ENCODE measurements at regions not wholly inside any gene's neighbourhood (a gene's known extent, or its start where the extent isn't known, plus 50 kb on each side); places are given as distances from the start of the nearest gene placed in this dataset.
"Not testable (repeated sequence)": the region's sequence is repeated elsewhere in the genome, so short reads cannot be mapped to it uniquely, and the experiment has no call there.

DNA sequence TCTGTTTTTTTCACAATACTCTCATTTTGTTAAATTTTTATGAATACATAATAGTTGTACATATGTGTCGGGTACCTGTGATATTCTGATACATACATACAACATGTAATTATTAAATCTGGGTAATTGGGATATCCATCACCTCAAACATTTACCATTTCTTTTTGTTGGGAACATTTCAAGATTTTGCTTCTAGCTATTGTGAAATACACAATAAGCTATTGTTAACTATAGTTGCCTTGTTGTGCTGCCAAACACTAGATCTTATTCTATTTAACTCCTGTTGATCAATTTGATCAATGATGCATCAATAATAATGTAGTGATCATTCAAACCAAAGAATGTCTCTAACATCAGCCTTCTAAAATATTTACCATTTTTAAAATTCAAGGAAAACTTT lies 234.6 kb upstream of the NR5A2 start:
- DNase-seq (ENCODE audit: low read depth in 3 of 3, low spot score in 2 of 3) = no peak

DNA sequence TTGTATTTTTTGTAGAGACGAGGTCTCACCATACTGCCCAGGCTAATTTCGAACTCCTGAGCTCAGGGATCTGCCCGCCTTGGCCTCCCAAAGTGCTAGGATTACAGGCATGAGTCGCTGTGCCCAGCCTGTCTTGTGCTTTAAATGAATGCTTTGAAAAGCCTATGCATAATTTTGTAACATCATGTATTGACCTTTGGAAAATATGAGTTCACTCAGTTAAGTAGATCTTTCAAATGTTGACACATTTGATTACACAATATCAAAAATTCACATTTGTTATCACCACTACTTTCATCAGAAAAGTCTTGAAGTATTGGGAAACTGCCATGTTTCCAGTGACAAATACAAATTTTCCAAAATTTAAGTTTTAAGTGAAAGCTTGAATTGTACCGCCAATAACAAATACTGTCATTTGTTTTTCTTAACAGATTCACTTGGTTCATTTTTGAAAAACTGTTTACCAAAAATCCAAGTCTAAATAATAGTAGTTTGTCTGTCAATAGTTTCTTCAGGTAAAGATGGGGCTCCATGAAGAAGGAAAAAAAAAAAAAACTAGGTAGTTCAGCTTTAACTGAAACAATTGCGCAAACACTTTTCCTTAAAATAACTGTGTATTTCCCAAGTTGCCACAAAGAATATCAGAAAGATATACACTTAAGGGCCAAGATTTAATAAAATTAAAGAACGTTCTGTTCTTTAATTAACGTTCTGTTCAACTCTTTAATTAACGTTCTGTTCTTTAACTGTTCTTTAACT lies 233.2 kb upstream of the NR5A2 start:
- no peak for DNase-seq (ENCODE audit: low read depth in 3 of 3, low spot score in 2 of 3)

DNA sequence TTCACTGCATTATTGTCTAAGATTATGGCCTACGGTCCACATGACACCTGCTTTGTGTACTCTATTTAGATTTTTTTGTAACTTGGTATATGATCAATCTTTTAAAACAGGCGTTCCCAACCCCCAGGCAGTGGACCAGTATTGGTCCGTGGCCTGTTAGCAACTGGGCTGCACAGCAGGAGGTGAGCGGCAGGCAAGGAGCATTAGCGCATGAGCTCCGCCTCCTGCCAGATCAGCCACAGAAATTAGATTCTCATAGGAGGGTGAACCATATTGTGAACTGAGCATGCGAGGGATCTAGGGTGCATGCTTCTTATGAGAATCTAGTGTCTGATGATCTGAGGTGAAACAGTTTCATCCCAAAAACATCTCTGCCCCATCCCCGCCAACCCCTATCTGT lies 228.4 kb upstream of the NR5A2 start:
- no peak for DNase-seq (ENCODE audit: low read depth in 3 of 3, low spot score in 2 of 3)

DNA sequence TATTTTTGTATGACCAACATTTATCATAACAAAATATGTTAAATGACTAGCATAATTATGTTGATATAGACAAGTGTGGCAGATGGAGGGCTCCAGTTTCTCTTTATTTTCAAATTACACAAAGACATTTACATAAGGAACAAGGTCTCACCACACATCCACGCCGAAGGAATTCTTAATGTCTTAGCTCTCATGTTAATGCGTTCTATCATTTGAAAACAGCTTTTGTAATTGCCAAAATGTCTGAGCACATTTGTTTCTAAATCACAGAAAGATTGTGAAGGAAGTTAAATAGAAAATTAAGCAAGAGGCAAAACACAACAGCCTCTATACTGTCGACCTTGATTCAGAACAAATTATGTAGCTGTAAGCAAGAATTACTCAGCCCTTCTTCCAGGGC lies 223.0 kb upstream of the NR5A2 start:
- DNase-seq (ENCODE audit: low read depth in 3 of 3, low spot score in 2 of 3) = no peak

DNA sequence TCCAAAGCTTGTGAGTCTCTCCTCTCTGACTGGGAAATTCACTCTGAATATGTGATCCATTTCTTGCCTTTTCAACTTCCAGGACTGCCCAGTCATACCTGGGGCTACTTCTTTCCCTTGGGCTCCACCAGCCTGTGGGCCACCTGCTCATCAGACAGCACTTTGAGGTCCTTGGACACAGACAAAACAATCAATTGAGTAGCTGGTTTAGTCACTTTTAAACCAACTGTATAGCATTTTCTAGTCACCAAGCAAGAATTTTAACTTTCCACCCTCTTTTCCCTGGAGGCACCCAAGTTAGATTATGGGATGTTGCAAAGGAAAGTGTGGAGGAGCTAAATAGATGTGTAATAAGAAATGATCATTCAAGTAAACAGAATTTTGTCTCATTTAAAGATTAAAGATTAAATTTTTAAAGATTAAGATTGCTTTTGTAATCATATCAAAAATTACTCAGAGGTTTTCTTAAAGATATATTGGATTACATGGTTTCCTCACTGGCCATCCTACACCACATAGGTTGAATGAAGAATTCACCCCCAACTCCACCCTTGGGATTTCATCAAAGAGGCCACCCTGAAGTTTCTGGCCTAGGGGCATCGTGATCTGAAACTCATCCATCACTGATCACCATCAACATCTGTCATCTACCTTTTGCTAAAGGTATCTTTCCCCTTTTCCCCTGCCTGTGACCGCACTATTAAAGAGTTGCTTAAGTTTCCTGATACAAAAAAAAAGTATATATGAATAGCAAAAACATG lies 219.2 kb upstream of the NR5A2 start:
- no peak for DNase-seq (ENCODE audit: low read depth in 3 of 3, low spot score in 2 of 3)

DNA sequence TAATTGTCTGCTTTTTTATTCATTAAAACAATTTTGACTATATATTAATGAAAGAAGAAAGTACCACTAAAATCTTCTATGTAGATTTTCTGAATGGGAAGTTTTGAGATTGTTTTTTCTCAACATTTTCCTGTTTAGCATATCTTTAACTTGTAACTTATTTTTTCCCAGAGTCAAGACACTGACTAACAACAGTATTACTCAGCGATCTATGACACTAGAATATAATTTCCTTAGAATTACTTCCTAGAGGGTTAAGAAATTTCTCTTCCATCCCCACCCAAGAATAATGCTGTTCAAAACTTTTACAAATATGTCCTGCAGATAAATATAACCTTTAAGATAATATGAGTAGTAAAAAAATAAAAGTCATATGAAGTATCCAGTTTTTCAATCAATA lies 218.2 kb upstream of the NR5A2 start:
- no peak for DNase-seq (ENCODE audit: low read depth in 3 of 3, low spot score in 2 of 3)

DNA sequence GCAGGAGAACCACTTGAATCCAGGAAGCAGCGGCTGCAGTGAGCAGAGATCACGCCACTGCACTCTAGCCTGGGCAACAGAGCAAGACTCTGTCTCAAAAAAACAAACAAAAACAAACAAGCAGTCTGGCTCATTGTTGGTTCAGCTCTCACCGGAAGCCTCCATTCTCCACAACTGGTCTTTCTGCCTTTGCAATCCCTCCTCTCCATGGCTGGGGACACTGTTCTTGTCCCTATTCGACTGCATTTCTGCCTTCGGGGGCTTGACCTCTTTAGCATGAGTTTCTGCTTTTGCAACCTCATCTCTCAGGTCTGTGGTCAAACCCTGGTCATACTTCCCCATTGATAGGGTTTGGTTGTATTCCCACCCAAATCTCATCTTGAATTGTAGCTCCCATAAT lies 216.3 kb upstream of the NR5A2 start:
- no peak for DNase-seq (ENCODE audit: low read depth in 3 of 3, low spot score in 2 of 3)

DNA sequence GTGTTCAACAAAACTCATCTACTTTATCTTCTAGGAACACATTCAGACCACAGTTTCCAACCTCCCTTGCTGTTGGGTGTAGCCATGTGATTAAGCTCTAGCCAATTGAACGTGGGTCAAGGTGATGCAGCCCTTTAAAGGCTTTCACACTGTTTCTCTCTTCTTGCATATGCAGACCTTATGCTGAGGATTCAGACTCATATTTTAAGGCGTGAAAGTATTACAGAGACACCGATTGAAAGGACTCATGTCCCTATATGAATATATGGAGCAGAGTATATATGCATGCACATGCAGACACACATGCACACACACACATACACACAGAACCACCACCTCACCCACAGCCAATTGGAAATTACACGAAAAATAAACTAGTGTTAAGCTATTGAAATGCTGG lies 214.3 kb upstream of the NR5A2 start:
- DNase-seq (ENCODE audit: low read depth in 3 of 3, low spot score in 2 of 3) = no peak

DNA sequence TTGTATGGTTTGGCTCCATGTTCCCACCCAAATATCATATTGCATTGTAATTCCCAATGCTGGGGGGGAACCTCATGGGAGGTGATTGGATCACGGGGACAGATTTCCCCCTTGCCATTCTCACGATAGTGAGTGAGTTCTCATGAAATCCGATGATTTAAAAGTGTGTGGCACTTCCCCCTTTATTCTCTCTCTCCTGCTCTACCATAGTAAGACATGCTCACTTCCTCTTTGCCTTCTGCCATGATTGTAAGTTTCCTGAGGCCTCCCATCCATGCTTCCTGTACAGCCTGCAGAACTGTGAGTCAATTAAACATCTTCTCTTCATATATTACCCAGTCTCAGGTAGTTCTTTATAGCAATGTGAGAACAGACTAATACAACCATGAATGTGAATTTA lies 211.6 kb upstream of the NR5A2 start:
- DNase-seq (ENCODE audit: low read depth in 3 of 3, low spot score in 2 of 3) = no peak

DNA sequence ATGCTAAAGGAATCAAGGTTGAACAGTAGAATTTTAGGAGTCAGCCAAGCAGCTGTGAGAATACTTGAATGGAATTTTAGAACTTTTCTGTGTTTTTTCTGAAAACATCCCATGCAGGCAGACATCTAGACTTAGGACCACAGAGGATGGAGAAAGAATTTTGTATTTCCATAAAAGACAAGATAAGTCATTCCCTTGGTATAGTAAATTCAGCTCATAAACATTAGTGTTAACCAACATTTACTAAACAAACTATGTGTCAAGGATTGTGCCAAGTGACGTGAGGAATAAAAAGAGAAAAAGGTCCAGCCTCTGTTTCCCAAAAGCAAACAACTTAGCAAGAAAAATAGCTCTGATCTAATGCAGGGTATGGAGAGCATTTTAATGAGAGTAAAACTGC lies 210.2 kb upstream of the NR5A2 start:
- DNase-seq (ENCODE audit: low read depth in 3 of 3, low spot score in 2 of 3) = no peak

DNA sequence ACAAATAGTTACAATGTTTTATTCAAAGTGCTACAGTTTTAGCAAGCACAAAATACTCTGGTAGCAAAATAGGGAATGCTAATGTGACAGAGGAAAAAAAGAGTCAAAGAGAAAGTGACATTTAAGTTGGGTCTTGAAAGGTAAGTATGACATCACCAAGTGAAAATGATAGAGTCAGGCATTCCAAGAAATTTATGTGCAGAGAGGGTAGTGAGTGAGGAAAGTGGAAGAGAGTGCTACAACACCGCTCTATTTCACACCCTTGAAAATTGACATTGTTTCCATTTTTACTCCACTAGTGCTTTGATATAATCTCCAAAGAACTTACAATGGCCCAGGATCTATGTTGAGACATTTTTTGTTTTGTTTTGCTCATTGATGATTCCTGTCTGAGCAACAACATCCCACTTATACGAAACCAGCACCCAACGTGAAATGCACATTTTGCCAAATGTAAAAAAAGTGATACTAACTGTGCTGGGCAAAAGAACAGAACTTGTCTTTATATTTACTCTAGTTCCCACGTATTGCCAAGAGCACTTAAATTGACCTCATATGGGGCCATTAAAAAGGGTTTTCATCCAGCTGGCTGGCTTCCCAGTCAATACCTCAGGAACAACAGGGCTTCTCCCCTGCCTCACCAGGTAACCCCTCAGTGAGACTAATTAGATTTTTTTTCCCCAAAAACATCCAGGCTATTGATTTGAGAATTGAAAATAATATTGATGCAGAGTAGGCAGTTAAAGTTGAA lies 206.3 kb upstream of the NR5A2 start:
- no peak for DNase-seq (ENCODE audit: low read depth in 3 of 3, low spot score in 2 of 3)

DNA sequence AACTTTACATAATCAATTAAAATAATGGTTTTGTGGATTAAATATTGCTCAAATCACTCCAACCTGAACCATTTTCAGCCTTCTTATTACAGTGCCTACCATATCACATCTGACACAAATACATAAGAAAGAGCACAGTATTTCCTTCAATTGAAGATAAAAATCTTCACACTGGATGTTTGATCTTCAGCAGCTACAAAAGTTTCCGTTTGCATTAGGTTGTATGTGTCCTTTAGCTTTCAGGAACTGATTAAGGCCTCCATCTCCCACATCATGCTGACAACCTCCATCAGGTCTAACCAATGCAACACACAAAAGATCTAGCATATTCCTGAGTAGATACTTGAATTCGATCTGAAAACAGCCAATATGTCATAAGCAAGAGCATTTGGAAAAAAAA lies 195.1 kb upstream of the NR5A2 start:
- DNase-seq (ENCODE audit: low read depth in 3 of 3, low spot score in 2 of 3) = no peak

DNA sequence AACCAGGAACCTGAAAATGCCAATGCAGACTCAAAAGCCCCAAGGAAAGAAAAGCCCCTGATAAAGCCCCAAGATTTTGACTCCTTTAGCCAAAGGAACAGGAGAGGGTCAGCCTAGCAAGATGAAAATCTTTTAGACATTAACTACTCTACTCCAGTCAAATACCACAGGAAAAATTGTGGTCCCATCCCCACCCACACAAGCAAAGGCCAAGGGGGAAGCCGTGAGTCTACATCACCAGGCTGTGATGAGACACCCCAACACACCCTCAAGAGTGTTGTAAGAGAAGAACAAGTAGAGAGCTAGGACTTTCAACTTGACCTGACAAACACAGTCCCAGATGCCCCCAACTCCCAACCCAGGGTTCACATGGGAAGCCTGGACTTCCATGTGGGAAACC lies 192.8 kb upstream of the NR5A2 start:
- no peak for DNase-seq (ENCODE audit: low read depth in 3 of 3, low spot score in 2 of 3)

DNA sequence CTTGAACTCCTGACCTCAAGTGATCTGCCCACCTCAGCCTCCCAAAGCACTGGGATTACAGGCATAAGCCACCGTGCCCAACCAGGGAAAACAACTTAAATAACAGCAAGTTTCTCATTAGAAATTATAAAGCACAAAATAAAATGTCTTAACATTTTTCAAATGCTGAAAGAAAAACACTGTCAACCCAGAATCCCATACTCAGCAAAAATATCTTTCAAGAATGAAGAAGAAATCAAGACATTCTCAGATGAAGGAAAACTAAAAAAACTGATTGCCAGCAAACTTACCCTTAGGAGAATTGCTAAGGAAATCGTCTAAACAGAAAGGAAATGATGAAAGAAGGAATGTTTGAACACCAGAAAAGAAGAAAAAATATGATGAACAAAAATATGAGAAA lies 191.1 kb upstream of the NR5A2 start:
- DNase-seq (ENCODE audit: low read depth in 3 of 3, low spot score in 2 of 3) = no peak

DNA sequence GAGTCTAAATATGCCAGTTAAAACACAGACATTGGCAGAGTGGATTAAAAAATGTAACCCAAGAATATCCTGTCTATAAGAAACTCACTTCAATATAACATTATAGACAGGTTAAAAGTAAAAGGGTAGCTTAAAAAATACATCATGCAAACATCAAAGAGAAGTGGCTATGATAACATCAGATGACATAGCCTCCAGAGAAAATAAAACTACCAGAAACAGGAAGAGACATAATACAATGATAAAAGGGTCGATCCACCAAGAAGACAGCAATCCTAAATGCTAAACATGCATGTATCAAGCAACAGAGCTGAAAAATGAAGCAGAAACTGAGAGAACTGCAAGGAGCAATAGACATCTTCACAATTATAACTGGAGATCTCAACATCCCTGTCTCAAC lies 190.2 kb upstream of the NR5A2 start:
- DNase-seq (ENCODE audit: low read depth in 3 of 3, low spot score in 2 of 3) = no peak

DNA sequence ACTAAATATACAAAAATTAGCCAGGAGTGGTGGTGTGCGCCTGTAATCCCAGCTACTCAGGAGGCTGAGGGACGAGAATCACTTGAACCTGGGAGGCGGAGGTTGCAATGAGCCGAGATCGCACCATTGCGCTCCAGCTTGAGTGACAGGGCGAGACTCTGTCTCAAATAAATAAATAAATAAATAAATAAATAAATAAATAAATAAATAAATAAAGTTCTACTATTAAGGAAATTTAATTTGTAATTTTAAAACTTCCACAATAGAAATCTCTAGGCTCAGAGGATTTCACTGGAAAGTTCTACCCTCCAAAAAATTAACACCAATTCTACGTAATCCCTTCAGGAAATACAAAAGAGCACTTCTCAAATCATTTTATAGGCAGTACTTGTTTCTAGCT lies 187.9 kb upstream of the NR5A2 start:
- not testable (repeated sequence) for DNase-seq (ENCODE audit: low read depth in 3 of 3, low spot score in 2 of 3)

DNA sequence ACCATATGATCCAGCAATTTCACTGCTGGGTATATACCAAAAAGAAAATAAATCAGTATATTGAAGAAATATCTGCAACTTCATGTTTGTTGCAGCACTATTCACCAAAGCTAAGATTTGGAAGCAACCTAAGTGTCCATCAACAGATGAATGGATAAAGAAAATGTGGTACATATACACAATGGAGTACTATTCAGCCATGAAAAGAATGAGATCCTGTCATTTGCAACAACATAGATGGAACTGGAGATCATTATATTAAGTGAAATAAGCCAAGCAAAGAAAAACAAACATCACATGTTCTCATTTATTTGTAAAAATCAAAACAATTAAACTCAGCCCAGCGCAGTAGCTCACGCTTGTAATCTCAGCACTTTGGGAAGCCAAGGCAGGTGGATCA lies 184.4 kb upstream of the NR5A2 start:
- DNase-seq (ENCODE audit: low read depth in 3 of 3, low spot score in 2 of 3) = not testable (repeated sequence)

DNA sequence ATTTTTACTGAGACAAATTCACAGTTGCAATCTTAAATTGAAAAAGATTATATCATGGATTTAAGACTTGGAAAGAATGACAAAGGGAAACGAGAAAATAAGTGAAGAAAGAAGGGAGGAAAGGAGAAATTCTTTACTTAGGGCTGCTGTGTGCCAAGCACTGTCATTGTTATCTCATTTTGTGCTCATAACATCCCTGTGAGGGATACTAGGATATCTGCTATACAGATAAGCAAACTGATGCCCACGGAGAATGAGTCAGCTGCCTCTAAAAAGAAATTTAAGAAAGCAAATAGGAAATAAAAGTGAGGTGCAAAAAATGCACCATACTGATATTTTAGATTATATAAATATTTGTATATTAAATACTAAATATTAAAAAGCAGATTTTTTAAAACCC lies 183.6 kb upstream of the NR5A2 start:
- no peak for DNase-seq (ENCODE audit: low read depth in 3 of 3, low spot score in 2 of 3)

DNA sequence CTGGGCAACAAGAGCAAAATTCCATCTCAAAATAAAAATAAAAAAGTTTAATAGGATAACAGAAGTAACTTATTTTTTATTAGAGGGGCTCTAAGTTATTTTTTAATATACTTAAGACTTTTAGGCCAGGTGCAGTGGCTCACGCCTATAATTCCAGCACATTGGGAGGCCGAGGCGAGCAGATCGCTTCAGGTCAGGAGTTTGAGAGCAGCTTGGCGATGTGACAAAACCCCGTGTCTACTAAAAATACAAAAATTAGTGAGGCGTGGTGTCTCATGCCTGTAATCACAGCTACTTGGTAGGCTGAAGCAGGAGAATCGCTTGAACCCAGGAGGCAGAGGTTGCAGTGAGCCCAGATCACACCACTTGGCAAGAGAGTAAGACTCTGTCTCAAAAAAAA lies 180.5 kb upstream of the NR5A2 start:
- no peak for DNase-seq (ENCODE audit: low read depth in 3 of 3, low spot score in 2 of 3)

DNA sequence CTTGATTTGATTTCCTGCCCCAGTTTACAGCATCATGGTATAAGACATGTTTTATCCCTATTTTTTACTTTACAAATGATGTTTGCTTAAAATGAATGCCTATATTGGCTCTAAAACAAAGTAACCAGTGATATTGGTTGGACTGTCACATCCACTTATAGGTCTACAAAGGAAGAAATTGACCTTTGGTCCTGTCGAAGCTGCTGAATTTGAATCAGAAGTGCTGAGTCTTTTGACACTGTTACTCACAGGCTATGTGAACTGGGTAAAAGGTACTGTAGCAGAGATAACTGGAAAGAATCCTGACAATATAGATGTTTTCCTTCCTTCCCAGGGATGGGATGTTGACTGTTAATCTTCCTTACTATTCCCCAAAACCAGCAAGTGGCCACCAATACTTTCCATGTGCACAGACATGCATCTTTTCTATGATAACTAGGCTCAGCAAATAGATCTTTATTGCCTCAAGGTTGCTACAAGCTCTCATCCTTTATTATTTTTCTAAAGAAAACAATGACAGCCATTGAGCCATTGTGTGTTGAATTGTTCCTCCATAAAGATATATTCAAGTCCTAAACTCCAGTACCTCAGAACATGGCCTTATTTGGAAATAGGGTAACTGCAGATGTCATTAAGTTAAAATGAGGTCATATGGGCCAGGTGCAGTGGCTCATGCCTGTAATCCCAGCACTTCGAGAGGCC lies 175.9 kb upstream of the NR5A2 start:
- DNase-seq (ENCODE audit: low read depth in 3 of 3, low spot score in 2 of 3) = no peak

DNA sequence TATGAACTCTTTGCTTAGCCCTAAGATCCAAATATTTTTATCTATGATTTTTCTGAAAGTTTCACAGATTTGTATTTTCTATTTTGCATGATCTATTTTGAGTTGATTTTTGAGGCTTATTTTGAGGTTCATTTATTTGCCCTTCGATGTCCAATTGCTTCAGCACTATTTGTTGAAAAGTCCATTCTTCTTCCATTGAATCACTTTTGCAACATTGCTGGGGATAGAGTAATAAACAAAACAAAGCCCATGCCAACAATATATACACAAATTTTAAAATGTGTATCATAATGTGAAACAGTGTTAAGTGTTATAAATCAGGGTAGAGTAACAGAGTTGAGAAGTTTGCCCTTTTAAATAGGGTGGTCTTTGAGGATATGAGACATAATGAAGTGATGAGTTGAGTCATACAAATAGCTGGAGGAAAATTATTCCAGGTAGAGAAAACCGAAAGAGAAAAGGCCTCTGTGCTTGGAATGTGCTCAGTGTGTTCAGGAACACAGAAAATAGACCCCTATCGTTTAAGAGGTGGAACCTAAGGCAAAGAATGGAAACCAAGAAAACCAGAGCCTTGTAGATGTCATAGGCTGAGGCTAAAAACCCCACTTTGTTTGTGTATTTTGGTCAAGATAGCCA lies 172.7 kb upstream of the NR5A2 start:
- DNase-seq (ENCODE audit: low read depth in 3 of 3, low spot score in 2 of 3) = no peak
